Common myeloid progenitor, CD34-positive (primary cell): ENCODE measurements at regions not wholly inside any gene's neighbourhood (a gene's known extent, or its start where the extent isn't known, plus 50 kb on each side); places are given as distances from the start of the nearest gene placed in this dataset.

Experiments used
- CTCF ChIA-PET: fragments of 350-600 bp; sonication (Branson Sonifier 250); formaldehyde crosslinking; loops from one replicate; lab custom pipeline; 2021; ENCODE audit warnings: antibody characterized with exemption; lab: Charles Lee
- POLR2A ChIA-PET: fragments of 350-600 bp; sonication (Branson Sonifier 250); formaldehyde crosslinking; loops from one replicate; lab custom pipeline; 2021; ENCODE audit warnings: antibody characterized with exemption; lab: Charles Lee
- DNase-seq, 3 donors: peaks; one replicate each; pipeline versions ENCODE4 v3.0.0 to v3.0.0-alpha.2; 2013
- H3K27ac ChIP-seq, 2 experiments: 1 replicate in 1 of 2; 2 replicates in 1 of 2; pipeline ENCODE4 v1.7.0; 2013; ENCODE audit warnings: inconsistent platforms in 2 of 2, low read length in 2 of 2, mild to moderate bottlenecking in 2 of 2, low read depth in 1 of 2, moderate library complexity in 1 of 2; ENCODE audit not compliant: severe bottlenecking in 2 of 2, insufficient read depth in 1 of 2, poor library complexity in 1 of 2
- H3K27me3 ChIP-seq, 5 experiments: replicated peaks in 2 of 5; 1 replicate in 3 of 5; 2 replicates in 2 of 5; pipeline versions ENCODE4 v1.6.1 to v1.7.0; 2013; ENCODE audit warnings: low read length in 4 of 5, mild to moderate bottlenecking in 2 of 5, moderate library complexity in 2 of 5, inconsistent platforms in 1 of 5; ENCODE audit not compliant: insufficient read depth in 5 of 5, control insufficient read depth in 4 of 5
- H3K36me3 ChIP-seq, 4 experiments: 1 replicate in 2 of 4; 2 replicates in 2 of 4; pipeline versions ENCODE4 v1.6.1 to v1.7.0; 2013; ENCODE audit warnings: low read length in 3 of 4, control low read depth in 1 of 4, mild to moderate bottlenecking in 1 of 4; ENCODE audit not compliant: control insufficient read depth in 4 of 4, insufficient read depth in 4 of 4
- H3K4me1 ChIP-seq, 4 experiments: 1 replicate in 3 of 4; 2 replicates in 1 of 4; pipeline versions ENCODE4 v1.6.1 to v1.7.1; 2013; ENCODE audit warnings: low read length in 3 of 4, mild to moderate bottlenecking in 3 of 4, control low read depth in 1 of 4, inconsistent platforms in 1 of 4, moderate library complexity in 1 of 4; ENCODE audit not compliant: control insufficient read depth in 4 of 4, insufficient read depth in 4 of 4; ENCODE audit errors: control extremely low read depth in 1 of 4
- H3K4me3 ChIP-seq, 7 experiments: 1 replicate in 4 of 7; 2 replicates in 3 of 7; pipeline versions ENCODE4 v1.5.1 to v1.7.0; 2013; ENCODE audit warnings: mild to moderate bottlenecking in 7 of 7, low read length in 6 of 7, moderate library complexity in 6 of 7, inconsistent platforms in 2 of 7, low read depth in 2 of 7, control low read depth in 1 of 7; ENCODE audit not compliant: insufficient read depth in 4 of 7, control insufficient read depth in 1 of 7; ENCODE audit errors: extremely low read depth in 1 of 7
- H3K9me3 ChIP-seq, 5 experiments: 1 replicate in 4 of 5; 2 replicates in 1 of 5; pipeline versions ENCODE4 v1.6.1 to v1.7.1; 2013; ENCODE audit warnings: low read length in 4 of 5, mild to moderate bottlenecking in 2 of 5, inconsistent platforms in 1 of 5, low read depth in 1 of 5, moderate library complexity in 1 of 5; ENCODE audit not compliant: control insufficient read depth in 4 of 5, insufficient read depth in 2 of 5; ENCODE audit errors: control extremely low read depth in 1 of 5
- WGBS: methylation state at CpG from one replicate; pipeline ENCODE4 v1.1.5; 2013; ENCODE audit not compliant: insufficient coverage; 5-methylcytosine and 5-hydroxymethylcytosine counted together

- POLR2A ChIA-PET: no interaction called here
Measured at GRCh38 chr11:19537803-19538453, 174.7 kb upstream of the NAV2 start.

GRCh38 chr11:19536131-19536530, 176.5 kb upstream of the NAV2 start:
- WGBS: 94% methylated on average over 3 of the region's 4 CpGs
- ChIA-PET POLR2A (no interaction called here), CTCF (interaction anchor here (1.1 to 3.3 kb wide), 5 partner anchors 10 to 17 kb away, joined by 3 to 11 read pairs (median 4); no protein-coding TSS in a partner anchor)
- Histone ChIP-seq H3K27me3 (peaks cover 0 to 4% (median 0%) of the 10 kb centered on the region in 5 experiments), H3K9me3 (no peaks in the 10 kb centered on the region), H3K36me3 (no peaks in the 10 kb centered on the region), H3K4me1 (no peaks in the 10 kb centered on the region), H3K4me3 (no peak overlapping the region), H3K27ac (no peak overlapping the region)
- DNase-seq: no peak

More at GRCh38 chr11:19537803-19538453, 174.7 kb upstream of the NAV2 start:
- Histone ChIP-seq H3K27me3 (peaks cover 0 to 4% (median 1%) of the 10 kb centered on the region in 5 experiments), H3K4me1 (no peaks in the 10 kb centered on the region), H3K9me3 (no peaks in the 10 kb centered on the region), H3K4me3 (no peak overlapping the region), H3K36me3 (no peaks in the 10 kb centered on the region), H3K27ac (no peak overlapping the region)
- CTCF ChIA-PET: interaction anchor here (1.3 to 3.3 kb wide), 2 partner anchors 16 to 467 kb away, joined by 3 to 11 read pairs; no protein-coding TSS in a partner anchor
- WGBS: 97% methylated on average over 3 of the region's 3 CpGs
- no peak for DNase-seq

GRCh38 chr11:19530505-19530904, 182.1 kb upstream of the NAV2 start:
- WGBS: 90% methylated on average over 4 of the region's 7 CpGs
- no peak for DNase-seq
- Histone ChIP-seq H3K9me3 (no peaks in the 10 kb centered on the region), H3K4me1 (no peaks in the 10 kb centered on the region), H3K27me3 (peaks cover 0 to 5% (median 0%) of the 10 kb centered on the region in 5 experiments), H3K36me3 (no peaks in the 10 kb centered on the region), H3K4me3 (no peak overlapping the region), H3K27ac (no peak overlapping the region)
- ChIA-PET CTCF (no interaction called here), POLR2A (no interaction called here)

- Histone ChIP-seq H3K27ac (no peak overlapping the region), H3K36me3 (no peaks in the 10 kb centered on the region), H3K4me3 (no peak overlapping the region), H3K9me3 (no peaks in the 10 kb centered on the region), H3K27me3 (peaks cover 0 to 7% (median 0%) of the 10 kb centered on the region in 5 experiments), H3K4me1 (no peaks in the 10 kb centered on the region)
- no peak for DNase-seq
- WGBS: no CpG with 5 or more reads among the region's 2 CpGs
- ChIA-PET POLR2A (no interaction called here), CTCF (interaction anchor here (1.1 kb wide), 1 partner anchor 11 kb away, joined by 3 read pairs; no protein-coding TSS in a partner anchor)
Measured at GRCh38 chr11:19526119-19526518, 186.5 kb upstream of the NAV2 start.

- H3K27me3 ChIP-seq: peaks cover 0 to 10% (median 0%) of the 10 kb centered on the region in 5 experiments
- ChIA-PET POLR2A (no interaction called here), CTCF (interaction anchor here (1.1 kb wide), 1 partner anchor 11 kb away, joined by 3 read pairs; no protein-coding TSS in a partner anchor)
- 89% methylated on average over 5 of the region's 5 CpGs for WGBS
- no peak overlapping the region for H3K27ac ChIP-seq
- no peak overlapping the region for H3K4me3 ChIP-seq
- no peaks in the 10 kb centered on the region for H3K9me3 ChIP-seq
- H3K36me3 ChIP-seq: no peaks in the 10 kb centered on the region
- no peak for DNase-seq
- no peaks in the 10 kb centered on the region for H3K4me1 ChIP-seq
Measured at GRCh38 chr11:19525714-19526113, 186.9 kb upstream of the NAV2 start.

GRCh38 chr11:19525276-19525675, 187.4 kb upstream of the NAV2 start:
- POLR2A ChIA-PET: no interaction called here
- no peaks in the 10 kb centered on the region for H3K4me1 ChIP-seq

GRCh38 chr11:19524171-19524671, 188.4 kb upstream of the NAV2 start:
- 85% methylated on average over 8 of the region's 8 CpGs for WGBS
- ChIA-PET POLR2A (no interaction called here), CTCF (interaction anchor here (0.6 kb wide), 1 partner anchor 1435 kb away, joined by 3 read pairs; no protein-coding TSS in a partner anchor)
- Histone ChIP-seq H3K4me3 (no peak overlapping the region), H3K4me1 (no peaks in the 10 kb centered on the region), H3K27me3 (peaks cover 0 to 8% (median 0%) of the 10 kb centered on the region in 5 experiments), H3K9me3 (no peaks in the 10 kb centered on the region), H3K27ac (no peak overlapping the region), H3K36me3 (no peaks in the 10 kb centered on the region)
- no peak for DNase-seq

More at GRCh38 chr11:19525276-19525675, 187.4 kb upstream of the NAV2 start:
- no peak overlapping the region for H3K27ac ChIP-seq
- DNase-seq: no peak
- WGBS: 59% methylated on average over 7 of the region's 7 CpGs
- CTCF ChIA-PET: no interaction called here
- H3K4me3 ChIP-seq: no peak overlapping the region
- no peaks in the 10 kb centered on the region for H3K9me3 ChIP-seq
- peaks cover 0 to 10% (median 0%) of the 10 kb centered on the region in 5 experiments for H3K27me3 ChIP-seq
- no peaks in the 10 kb centered on the region for H3K36me3 ChIP-seq
